ENCODE measurements at regions not wholly inside any gene's neighbourhood (a gene's known extent, or its start where the extent isn't known, plus 50 kb on each side); places are given as distances from the start of the nearest gene placed in this dataset.

DNA sequence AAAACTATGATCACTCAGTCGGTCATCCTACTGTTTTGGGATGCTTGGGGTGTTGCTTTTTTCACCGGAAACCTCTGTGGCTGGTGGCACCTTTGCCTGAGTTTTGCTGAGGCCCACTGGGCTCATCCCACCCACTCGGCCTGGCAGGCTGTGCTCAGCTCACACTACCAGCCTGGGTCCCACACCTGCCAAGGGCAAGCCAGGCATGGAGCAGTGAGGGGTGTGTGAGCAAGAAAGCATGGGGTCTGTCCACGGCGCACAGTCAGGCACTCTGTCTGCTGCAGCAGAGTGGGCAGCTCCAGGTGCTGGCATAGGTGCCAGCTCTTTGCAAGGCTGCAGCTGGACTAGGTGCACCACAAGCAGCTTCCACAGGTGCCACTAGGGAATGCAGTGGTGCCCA, 91.7 kb downstream of the TBXT start:
- Histone ChIP-seq H3K27me3 (no peaks in the 10 kb centered on the region), H3K4me1 (no peaks in the 10 kb centered on the region), H3K27ac (no peak overlapping the region), H3K4me3 (no peak overlapping the region), H3K36me3 (no peaks in the 10 kb centered on the region), H3K9me3 (no peaks in the 10 kb centered on the region)
- TF ChIP-seq POLR2A (IDR thresholded peaks at IDR 0.05): no peak
- WGBS (ENCODE audit: insufficient coverage, low coverage, low lambda C conversion rate, missing lambda C conversion rate): 47% methylated on average over 3 of the region's 5 CpGs
- intact Hi-C loops (cut with DNase I): no loop called here
- no peak for DNase-seq
- no peak for ATAC-seq

DNA sequence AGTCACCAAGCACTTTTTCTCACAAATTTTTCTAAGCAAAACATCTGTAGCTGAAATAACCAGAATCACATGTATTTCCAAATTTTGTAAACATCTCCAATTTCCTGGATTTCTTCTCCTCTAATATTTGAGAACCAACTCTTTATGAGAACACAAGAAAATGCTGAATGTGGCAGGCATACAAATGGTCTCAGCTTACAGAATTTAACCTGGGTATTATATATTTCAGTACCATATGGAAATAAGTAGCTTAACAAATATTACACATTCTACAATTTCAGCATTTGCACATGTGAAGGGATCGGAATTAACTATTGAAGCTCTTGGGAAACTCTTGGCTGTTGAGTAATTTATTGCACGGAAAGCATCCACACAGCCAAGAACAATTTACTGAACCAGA, 92.5 kb downstream of the TBXT start:
- H3K27me3 ChIP-seq: no peaks in the 10 kb centered on the region
- H3K4me3 ChIP-seq: no peak overlapping the region
- ATAC-seq: no peak
- no peak for DNase-seq
- TF ChIP-seq POLR2A (IDR thresholded peaks at IDR 0.05): no peak
- TF ChIP-seq, protein P1, sequence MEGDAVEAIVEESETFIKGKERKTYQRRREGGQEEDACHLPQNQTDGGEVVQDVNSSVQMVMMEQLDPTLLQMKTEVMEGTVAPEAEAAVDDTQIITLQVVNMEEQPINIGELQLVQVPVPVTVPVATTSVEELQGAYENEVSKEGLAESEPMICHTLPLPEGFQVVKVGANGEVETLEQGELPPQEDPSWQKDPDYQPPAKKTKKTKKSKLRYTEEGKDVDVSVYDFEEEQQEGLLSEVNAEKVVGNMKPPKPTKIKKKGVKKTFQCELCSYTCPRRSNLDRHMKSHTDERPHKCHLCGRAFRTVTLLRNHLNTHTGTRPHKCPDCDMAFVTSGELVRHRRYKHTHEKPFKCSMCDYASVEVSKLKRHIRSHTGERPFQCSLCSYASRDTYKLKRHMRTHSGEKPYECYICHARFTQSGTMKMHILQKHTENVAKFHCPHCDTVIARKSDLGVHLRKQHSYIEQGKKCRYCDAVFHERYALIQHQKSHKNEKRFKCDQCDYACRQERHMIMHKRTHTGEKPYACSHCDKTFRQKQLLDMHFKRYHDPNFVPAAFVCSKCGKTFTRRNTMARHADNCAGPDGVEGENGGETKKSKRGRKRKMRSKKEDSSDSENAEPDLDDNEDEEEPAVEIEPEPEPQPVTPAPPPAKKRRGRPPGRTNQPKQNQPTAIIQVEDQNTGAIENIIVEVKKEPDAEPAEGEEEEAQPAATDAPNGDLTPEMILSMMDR (IDR thresholded peaks at IDR 0.05): no peak
- H3K36me3 ChIP-seq: no peaks in the 10 kb centered on the region
- H3K4me1 ChIP-seq: no peaks in the 10 kb centered on the region
- H3K9me3 ChIP-seq: no peaks in the 10 kb centered on the region
- no peak overlapping the region for H3K27ac ChIP-seq
- intact Hi-C loops (cut with DNase I): no loop called here
- 76% methylated on average over 2 of the region's 2 CpGs for WGBS (ENCODE audit: insufficient coverage, low coverage, low lambda C conversion rate, missing lambda C conversion rate)

DNA sequence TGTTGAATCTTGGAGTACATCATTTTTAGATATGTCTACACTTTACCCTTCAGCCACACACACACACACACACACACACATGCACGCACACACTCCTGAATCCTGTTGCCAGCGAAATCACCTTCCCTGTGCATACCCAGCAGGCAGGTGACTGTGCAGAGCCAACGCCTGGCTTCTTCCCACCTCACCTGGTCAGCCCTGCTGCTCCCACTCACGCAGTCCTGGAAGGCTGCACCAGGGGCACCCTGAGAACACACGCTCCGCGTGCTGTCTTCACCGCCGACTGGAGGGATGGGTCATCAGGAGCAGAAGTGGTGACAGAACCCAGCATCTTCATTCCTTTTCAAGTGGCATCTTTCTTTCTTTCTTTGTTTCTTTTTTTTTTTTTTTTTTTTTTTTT, 94.6 kb downstream of the TBXT start:
- no peak for ATAC-seq
- no peak overlapping the region for H3K27ac ChIP-seq
- H3K4me1 ChIP-seq: no peaks in the 10 kb centered on the region
- no peaks in the 10 kb centered on the region for H3K27me3 ChIP-seq
- no peak for TF ChIP-seq POLR2A (IDR thresholded peaks at IDR 0.05)
- TF ChIP-seq, protein P1 (IDR thresholded peaks at IDR 0.05): no peak
- H3K9me3 ChIP-seq: no peaks in the 10 kb centered on the region
- no peak overlapping the region for H3K4me3 ChIP-seq
- intact Hi-C loops (cut with DNase I): no loop called here
- WGBS (ENCODE audit: insufficient coverage, low coverage, low lambda C conversion rate, missing lambda C conversion rate): 84% methylated on average over 9 of the region's 9 CpGs
- DNase-seq: no peak
- H3K36me3 ChIP-seq: no peaks in the 10 kb centered on the region

DNA sequence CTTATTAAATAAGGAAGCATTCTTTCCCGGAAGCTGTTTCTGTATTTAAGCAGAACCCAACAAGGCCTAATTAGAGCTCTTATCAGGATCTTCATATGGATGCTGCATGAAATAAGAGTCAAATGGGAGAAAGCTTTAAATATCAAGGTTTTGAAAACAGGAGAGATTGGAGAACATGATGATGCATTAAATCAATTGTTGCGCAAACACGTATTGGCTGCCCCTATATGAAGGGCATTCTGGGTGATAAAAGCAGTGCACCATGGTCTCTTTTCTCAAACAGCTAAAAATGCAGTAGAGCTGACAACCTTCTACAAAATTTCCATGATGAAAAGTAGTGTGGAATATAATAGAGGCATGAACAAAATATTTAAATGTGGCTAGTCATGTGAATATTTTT, 98.9 kb downstream of the TBXT start:
- TF ChIP-seq, protein P1 (IDR thresholded peaks at IDR 0.05): no peak
- no peak for TF ChIP-seq POLR2A (IDR thresholded peaks at IDR 0.05)
- intact Hi-C loops (cut with DNase I): no loop called here

DNA sequence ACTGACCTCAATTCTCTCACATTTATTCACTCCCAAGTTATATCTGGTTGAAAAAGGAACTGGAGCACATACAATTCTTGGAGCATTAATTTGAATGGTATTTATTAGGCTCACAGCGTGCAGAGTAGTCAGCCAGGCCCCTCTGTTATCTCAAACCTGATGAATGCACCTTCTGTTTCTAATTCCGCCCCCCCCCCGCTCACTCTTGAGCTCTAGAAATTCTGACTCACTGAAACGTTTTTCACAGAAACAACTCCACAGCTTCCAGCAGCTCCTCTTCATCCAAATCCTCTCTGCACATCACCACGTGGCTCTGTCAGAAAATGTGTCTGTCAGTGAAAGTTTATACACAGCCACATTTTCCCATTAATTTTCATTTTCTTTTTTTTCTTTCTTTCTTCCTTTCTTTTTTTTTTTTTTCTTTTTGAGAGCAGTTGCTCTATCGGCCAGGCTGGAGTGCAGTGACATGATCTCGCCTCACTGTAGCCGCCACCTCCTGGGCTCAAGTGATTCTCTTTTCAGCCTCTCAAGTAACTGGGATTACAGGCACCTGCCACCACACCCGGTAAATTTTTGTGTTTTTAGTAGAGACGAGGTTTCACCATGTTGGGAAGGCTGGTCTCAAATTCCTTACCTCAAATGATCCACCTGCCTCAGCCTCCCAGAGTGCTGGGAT, 109.4 kb downstream of the TBXT start:
- DNase-seq: no peak
- ATAC-seq: no peak

More for the DNA sequence above, 98.9 kb downstream of the TBXT start:
- WGBS (ENCODE audit: insufficient coverage, low coverage, low lambda C conversion rate, missing lambda C conversion rate): 54% methylated on average over 3 of the region's 3 CpGs
- no peaks in the 10 kb centered on the region for H3K4me1 ChIP-seq
- H3K36me3 ChIP-seq: no peaks in the 10 kb centered on the region
- no peak for DNase-seq
- ATAC-seq: no peak
- H3K27me3 ChIP-seq: no peaks in the 10 kb centered on the region
- no peaks in the 10 kb centered on the region for H3K9me3 ChIP-seq
- H3K27ac ChIP-seq: no peak overlapping the region
- no peak overlapping the region for H3K4me3 ChIP-seq

More for the DNA sequence above, 109.4 kb downstream of the TBXT start:
- Histone ChIP-seq H3K4me3 (no peak overlapping the region), H3K9me3 (peaks cover 0 to 6% (median 0%) of the 10 kb centered on the region in 4 donors), H3K27me3 (no peaks in the 10 kb centered on the region), H3K4me1 (no peaks in the 10 kb centered on the region), H3K36me3 (no peaks in the 10 kb centered on the region), H3K27ac (no peak overlapping the region)
- 40% methylated on average over 10 of the region's 10 CpGs for WGBS (ENCODE audit: insufficient coverage, low coverage, low lambda C conversion rate, missing lambda C conversion rate)
- TF ChIP-seq, protein P1 (IDR thresholded peaks at IDR 0.05): no peak
- no peak for TF ChIP-seq POLR2A (IDR thresholded peaks at IDR 0.05)
- intact Hi-C loops (cut with DNase I): no loop called here

Data from right lobe of liver (tissue), 6 donors.